Endothelial cell (in vitro differentiated cells): ENCODE measurements at regions not wholly inside any gene's neighbourhood (a gene's known extent, or its start where the extent isn't known, plus 50 kb on each side); places are given as distances from the start of the nearest gene placed in this dataset.
"Not testable (repeated sequence)": the region's sequence is repeated elsewhere in the genome, so short reads cannot be mapped to it uniquely, and the experiment has no call there.

Experiments used
- DNase-seq: peaks from one replicate; pipeline ENCODE4 v3.0.0; 2021; ENCODE audit warnings: low spot score
- H3K27ac Mint-ChIP-seq: one replicate; pipeline ENCODE4 v1.8.0; 2021; ENCODE audit warnings: mixed read lengths, inconsistent platforms; ENCODE audit not compliant: unreplicated experiment
- H3K27me3 Mint-ChIP-seq: one replicate; pipeline ENCODE4 v1.8.0; 2021; ENCODE audit warnings: mild to moderate bottlenecking, moderate library complexity, mixed read lengths, inconsistent platforms; ENCODE audit not compliant: unreplicated experiment
- H3K36me3 Mint-ChIP-seq: one replicate; pipeline ENCODE4 v1.8.0; 2021; ENCODE audit warnings: mild to moderate bottlenecking, low read depth, mixed read lengths, inconsistent platforms; ENCODE audit not compliant: unreplicated experiment
- H3K4me1 Mint-ChIP-seq: one replicate; pipeline ENCODE4 v1.8.0; 2021; ENCODE audit warnings: mild to moderate bottlenecking, mixed read lengths, inconsistent platforms; ENCODE audit not compliant: unreplicated experiment
- H3K4me3 Mint-ChIP-seq: one replicate; pipeline ENCODE4 v1.8.0; 2021; ENCODE audit warnings: mild to moderate bottlenecking, mixed read lengths, inconsistent platforms; ENCODE audit not compliant: unreplicated experiment
- H3K9me3 Mint-ChIP-seq: one replicate; pipeline ENCODE4 v1.8.0; 2021; ENCODE audit warnings: mixed read lengths, inconsistent platforms; ENCODE audit not compliant: unreplicated experiment
- TF ChIP-seq, protein P1 (sequence below): fragments of 200-600 bp; sonication (generic); IDR thresholded peaks from one replicate; pipeline ENCODE4 v1.5.0; 2021; ENCODE audit warnings: antibody characterized with exemption; ENCODE audit not compliant: unreplicated experiment

DNA sequence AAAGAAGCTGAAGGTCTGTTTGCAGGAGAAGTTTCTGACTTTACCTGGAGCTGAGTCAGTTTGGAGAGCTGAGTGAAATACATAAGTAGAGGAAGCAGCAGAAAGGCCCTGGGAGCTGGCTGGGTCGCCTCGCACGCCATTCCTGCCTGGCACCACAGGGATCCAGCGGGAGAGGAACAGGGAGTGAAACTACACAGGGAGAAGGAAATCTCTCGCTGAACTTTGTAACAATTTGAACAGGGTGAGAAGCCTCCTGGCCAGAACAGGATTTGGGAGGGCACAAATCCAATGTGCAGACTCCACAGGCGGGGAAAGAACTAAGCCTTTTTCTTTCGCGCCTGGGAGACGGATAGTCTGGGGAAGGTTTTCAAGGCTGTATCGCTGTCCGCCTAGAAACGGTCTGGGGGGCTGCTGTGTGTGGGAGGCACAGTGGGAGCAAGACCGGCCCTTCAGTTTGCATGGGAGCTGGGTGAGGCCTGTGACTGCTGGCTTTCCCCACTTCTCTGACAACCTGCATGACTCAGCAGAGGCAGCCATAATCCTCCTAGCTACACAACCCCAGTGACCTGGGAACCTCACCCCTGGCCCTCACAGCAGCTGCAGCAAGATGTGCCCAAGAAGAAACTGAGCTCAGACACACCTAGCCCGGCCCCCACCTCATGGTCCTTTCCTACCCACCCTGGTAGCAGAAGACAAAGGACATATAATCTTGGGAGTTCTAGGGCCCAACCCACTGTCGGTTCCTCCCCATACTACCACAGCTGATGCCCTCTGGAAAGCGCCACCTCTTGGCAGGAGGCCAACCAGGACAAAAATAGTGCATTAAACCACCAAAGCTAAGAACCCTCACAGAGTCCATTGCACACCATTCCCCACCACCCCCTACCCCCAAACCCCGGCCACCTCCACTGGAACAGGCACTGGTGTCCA lies 778.6 kb downstream of the KCNJ2 start:
- H3K27ac Mint-ChIP-seq = no peak overlapping the region
- peaks cover 2% of the 10 kb centered on the region for H3K27me3 Mint-ChIP-seq
- H3K4me3 Mint-ChIP-seq = no peak overlapping the region
- no peaks in the 10 kb centered on the region for H3K9me3 Mint-ChIP-seq
- no peak for DNase-seq
- peaks cover 3% of the 10 kb centered on the region for H3K36me3 Mint-ChIP-seq
- no peaks in the 10 kb centered on the region for H3K4me1 Mint-ChIP-seq
- TF ChIP-seq, protein P1, sequence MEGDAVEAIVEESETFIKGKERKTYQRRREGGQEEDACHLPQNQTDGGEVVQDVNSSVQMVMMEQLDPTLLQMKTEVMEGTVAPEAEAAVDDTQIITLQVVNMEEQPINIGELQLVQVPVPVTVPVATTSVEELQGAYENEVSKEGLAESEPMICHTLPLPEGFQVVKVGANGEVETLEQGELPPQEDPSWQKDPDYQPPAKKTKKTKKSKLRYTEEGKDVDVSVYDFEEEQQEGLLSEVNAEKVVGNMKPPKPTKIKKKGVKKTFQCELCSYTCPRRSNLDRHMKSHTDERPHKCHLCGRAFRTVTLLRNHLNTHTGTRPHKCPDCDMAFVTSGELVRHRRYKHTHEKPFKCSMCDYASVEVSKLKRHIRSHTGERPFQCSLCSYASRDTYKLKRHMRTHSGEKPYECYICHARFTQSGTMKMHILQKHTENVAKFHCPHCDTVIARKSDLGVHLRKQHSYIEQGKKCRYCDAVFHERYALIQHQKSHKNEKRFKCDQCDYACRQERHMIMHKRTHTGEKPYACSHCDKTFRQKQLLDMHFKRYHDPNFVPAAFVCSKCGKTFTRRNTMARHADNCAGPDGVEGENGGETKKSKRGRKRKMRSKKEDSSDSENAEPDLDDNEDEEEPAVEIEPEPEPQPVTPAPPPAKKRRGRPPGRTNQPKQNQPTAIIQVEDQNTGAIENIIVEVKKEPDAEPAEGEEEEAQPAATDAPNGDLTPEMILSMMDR = no peak

DNA sequence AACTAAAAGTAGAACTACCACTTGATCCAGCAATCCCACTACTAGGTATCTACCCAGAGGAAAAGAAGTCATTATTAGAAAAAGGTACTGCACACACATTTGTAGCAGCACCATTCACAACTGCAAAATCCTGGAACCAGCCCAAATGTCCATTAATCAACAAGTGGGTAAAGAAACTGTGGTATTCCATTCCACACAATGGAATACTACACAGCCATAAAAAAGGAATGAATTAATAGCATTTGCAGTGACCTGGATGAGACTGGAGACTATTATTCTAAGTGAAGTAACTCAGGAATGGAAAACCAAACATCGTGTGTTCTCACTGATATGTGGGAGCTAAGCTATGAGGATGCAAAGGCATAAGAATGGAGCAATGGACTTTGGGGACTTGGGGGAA lies 783.8 kb downstream of the KCNJ2 start:
- not testable (repeated sequence) for H3K36me3 Mint-ChIP-seq, H3K27ac Mint-ChIP-seq, H3K9me3 Mint-ChIP-seq, H3K4me1 Mint-ChIP-seq, H3K4me3 Mint-ChIP-seq, H3K27me3 Mint-ChIP-seq, DNase-seq

DNA sequence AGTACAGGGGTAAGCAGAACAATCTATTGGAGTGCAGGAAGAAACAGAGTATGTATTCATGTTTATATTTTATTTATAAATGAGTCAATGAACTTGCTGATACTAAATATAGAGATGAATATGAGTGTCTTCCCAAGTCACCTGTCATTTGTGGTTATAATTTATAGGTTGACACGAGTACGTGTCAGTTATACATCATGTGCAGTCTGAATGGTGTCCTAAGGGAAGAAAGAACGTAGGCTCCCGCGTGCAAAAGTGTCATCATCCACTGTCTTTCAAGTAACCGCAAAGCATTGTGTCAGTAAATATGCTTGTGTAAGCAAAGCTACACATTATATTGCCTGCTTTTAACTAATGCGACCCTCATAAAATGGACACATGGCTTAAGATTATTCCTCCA lies 786.1 kb downstream of the KCNJ2 start:
- Mint-ChIP-seq H3K36me3 (no peaks in the 10 kb centered on the region), H3K27ac (no peak overlapping the region), H3K9me3 (no peaks in the 10 kb centered on the region), H3K4me1 (no peaks in the 10 kb centered on the region), H3K4me3 (no peak overlapping the region), H3K27me3 (no peaks in the 10 kb centered on the region)
- TF ChIP-seq, protein P1 = no peak
- no peak for DNase-seq

DNA sequence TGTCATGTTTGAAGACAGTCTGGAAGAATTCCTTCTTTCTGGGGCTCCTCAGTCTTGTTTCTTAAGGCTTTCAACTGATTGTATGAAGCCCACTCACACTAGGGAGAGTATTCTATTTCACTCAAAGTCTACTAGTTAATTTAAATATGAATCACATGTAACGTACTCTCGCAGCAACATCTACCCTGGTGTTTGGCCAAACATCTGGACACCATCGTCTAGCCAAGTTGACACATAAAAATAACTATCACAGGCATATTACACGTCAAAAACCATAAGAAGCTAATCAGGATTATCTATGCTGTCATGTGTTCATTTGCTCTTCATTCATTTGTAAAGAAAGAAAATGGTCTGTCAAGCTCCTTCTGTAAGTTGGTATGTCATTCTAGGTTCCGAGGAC lies 787.4 kb downstream of the KCNJ2 start:
- Mint-ChIP-seq H3K36me3 (no peaks in the 10 kb centered on the region), H3K27me3 (no peaks in the 10 kb centered on the region), H3K27ac (no peak overlapping the region), H3K4me3 (no peak overlapping the region), H3K9me3 (no peaks in the 10 kb centered on the region), H3K4me1 (no peaks in the 10 kb centered on the region)
- TF ChIP-seq, protein P1 = no peak
- no peak for DNase-seq

DNA sequence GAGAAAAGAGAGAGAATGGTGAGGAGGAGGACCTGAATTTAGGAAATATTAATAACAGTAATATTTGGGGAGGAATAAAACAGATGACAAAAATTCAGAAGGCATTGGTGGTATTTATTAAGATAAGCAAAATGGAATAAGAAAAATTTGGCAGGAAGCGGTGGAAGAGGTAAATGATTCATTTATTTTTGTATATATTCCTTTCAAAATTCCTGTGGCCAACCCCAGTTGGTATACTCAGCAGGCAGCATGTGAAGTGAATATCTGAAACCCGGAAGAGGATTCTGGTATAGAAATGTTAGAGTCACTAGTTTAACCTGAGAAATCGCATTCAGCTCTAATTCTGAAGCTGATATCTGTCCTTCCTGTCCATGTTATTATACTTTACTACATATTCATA lies 792.0 kb downstream of the KCNJ2 start:
- no peak for DNase-seq
- Mint-ChIP-seq H3K4me1 (no peaks in the 10 kb centered on the region), H3K4me3 (no peak overlapping the region), H3K27me3 (no peaks in the 10 kb centered on the region), H3K36me3 (no peaks in the 10 kb centered on the region), H3K9me3 (no peaks in the 10 kb centered on the region), H3K27ac (no peak overlapping the region)
- TF ChIP-seq, protein P1 = no peak
